ENCODE measurements at regions not wholly inside any gene's neighbourhood (a gene's known extent, or its start where the extent isn't known, plus 50 kb on each side); places are given as distances from the start of the nearest gene placed in this dataset.

DNA sequence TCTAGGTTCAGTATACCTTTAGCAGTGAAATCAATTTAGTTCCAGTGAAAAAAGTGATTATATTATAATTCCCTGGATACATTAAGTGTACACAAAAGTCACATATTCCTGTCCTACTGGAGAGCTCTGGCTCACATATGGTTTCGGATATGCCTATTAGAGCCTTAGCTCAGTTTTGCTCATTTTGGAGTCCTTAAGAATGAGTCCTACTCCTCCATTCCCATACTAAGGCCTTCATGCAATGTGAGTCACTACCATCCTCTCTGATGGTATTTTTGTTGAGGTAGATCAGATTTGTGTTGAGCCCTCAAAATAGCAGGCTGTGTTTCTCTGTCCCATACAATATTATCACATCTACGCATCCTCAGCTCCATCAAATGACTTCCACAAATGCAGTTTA, 294.2 kb upstream of the COL8A1 start:
- Histone ChIP-seq H3K79me2 (ENCODE audit: insufficient read depth, low read length) (no peaks in the 10 kb centered on the region), H3K36me3 (ENCODE audit: low read length) (no peaks in the 10 kb centered on the region), H3K27me3 (ENCODE audit: low read length) (no peaks in the 10 kb centered on the region), H2AFZ (ENCODE audit: low read depth, low read length, severe bottlenecking) (no peak overlapping the region), H3K4me3 (ENCODE audit: insufficient read depth, low read length, poor library complexity, severe bottlenecking) (no peak overlapping the region), H3K9ac (ENCODE audit: low read length) (no peak overlapping the region), H3F3A (ENCODE audit: insufficient read depth) (no peaks in the 10 kb centered on the region), H3K4me2 (ENCODE audit: low read depth, low read length, poor library complexity, severe bottlenecking) (no peak overlapping the region), H3K9me3 (ENCODE audit: insufficient read depth, low read length) (no peaks in the 10 kb centered on the region), H3K9me2 (replicated peaks; ENCODE audit: insufficient read depth, low read length) (no peaks in the 10 kb centered on the region), H3K27ac (ENCODE audit: low read depth, low read length) (no peak overlapping the region), H4K20me1 (ENCODE audit: low read depth, low read length) (no peaks in the 10 kb centered on the region)
- TF ChIP-seq EZH2phosphoT487 (conservative IDR thresholded peaks at IDR 0.05; ENCODE audit: low read length) = no peak
- TF ChIP-seq, protein P1, sequence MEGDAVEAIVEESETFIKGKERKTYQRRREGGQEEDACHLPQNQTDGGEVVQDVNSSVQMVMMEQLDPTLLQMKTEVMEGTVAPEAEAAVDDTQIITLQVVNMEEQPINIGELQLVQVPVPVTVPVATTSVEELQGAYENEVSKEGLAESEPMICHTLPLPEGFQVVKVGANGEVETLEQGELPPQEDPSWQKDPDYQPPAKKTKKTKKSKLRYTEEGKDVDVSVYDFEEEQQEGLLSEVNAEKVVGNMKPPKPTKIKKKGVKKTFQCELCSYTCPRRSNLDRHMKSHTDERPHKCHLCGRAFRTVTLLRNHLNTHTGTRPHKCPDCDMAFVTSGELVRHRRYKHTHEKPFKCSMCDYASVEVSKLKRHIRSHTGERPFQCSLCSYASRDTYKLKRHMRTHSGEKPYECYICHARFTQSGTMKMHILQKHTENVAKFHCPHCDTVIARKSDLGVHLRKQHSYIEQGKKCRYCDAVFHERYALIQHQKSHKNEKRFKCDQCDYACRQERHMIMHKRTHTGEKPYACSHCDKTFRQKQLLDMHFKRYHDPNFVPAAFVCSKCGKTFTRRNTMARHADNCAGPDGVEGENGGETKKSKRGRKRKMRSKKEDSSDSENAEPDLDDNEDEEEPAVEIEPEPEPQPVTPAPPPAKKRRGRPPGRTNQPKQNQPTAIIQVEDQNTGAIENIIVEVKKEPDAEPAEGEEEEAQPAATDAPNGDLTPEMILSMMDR (IDR thresholded peaks at IDR 0.05; ENCODE audit: insufficient read depth, low read length, poor library complexity, severe bottlenecking) = no peak

DNA sequence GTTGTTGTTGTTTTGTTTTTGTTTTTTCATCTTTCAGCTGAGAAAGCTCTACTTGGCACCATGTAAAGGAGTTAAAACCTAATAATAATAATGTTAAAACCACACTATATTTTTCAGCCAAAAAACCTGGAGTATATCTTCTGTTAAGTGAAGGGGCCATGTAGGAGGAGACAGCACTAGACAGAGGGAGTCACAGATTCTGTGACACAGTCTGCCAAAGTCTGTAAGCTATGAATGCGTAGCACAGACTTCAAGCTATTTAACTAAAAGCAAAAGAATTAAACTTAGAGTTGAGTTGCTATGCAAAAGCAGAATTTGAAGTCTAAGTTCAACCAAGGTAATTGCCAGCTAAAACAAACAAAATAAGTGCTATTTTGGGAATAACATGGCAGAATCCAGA, 296.0 kb upstream of the COL8A1 start:
- no peak for TF ChIP-seq EZH2phosphoT487 (conservative IDR thresholded peaks at IDR 0.05; ENCODE audit: low read length)
- TF ChIP-seq, protein P1 (IDR thresholded peaks at IDR 0.05; ENCODE audit: insufficient read depth, low read length, poor library complexity, severe bottlenecking) = no peak
- Histone ChIP-seq H3K9ac (ENCODE audit: low read length) (no peak overlapping the region), H3K9me3 (ENCODE audit: insufficient read depth, low read length) (no peaks in the 10 kb centered on the region)

DNA sequence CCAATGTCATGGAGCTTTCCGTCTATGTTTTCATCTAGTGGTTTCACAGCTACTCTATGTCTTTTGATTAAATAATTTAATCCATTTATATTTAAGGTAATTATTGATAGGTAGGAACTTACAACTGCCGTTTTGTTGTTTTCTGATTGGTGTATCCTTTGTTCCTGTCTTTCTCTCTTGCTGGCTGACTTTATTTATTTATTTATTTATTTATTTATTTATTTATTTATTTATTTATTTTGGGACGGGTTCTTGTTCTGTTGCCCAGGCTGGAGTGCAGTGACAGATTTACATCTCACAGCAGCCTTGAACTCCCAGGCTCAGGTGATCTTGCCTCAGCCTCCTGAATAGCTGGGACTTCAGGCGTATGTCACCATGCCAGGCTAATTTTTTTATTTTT, 299.2 kb upstream of the COL8A1 start:
- H3K9ac ChIP-seq (ENCODE audit: low read length) = no peak overlapping the region
- H3K9me3 ChIP-seq (ENCODE audit: insufficient read depth, low read length) = no peaks in the 10 kb centered on the region
- H3K9me2 ChIP-seq (replicated peaks; ENCODE audit: insufficient read depth, low read length) = no peaks in the 10 kb centered on the region
- H3K4me3 ChIP-seq (ENCODE audit: insufficient read depth, low read length, poor library complexity, severe bottlenecking) = no peak overlapping the region
- no peaks in the 10 kb centered on the region for H3K36me3 ChIP-seq (ENCODE audit: low read length)
- TF ChIP-seq, protein P1 (IDR thresholded peaks at IDR 0.05; ENCODE audit: insufficient read depth, low read length, poor library complexity, severe bottlenecking) = no peak
- no peak for TF ChIP-seq EZH2phosphoT487 (conservative IDR thresholded peaks at IDR 0.05; ENCODE audit: low read length)
- no peaks in the 10 kb centered on the region for H3K27me3 ChIP-seq (ENCODE audit: low read length)
- no peak overlapping the region for H3K4me2 ChIP-seq (ENCODE audit: low read depth, low read length, poor library complexity, severe bottlenecking)
- no peak overlapping the region for H2AFZ ChIP-seq (ENCODE audit: low read depth, low read length, severe bottlenecking)
- no peak overlapping the region for H3K27ac ChIP-seq (ENCODE audit: low read depth, low read length)
- H4K20me1 ChIP-seq (ENCODE audit: low read depth, low read length) = no peaks in the 10 kb centered on the region
- no peaks in the 10 kb centered on the region for H3F3A ChIP-seq (ENCODE audit: insufficient read depth)
- H3K79me2 ChIP-seq (ENCODE audit: insufficient read depth, low read length) = no peaks in the 10 kb centered on the region

More for the DNA sequence above, 296.0 kb upstream of the COL8A1 start:
- H3F3A ChIP-seq (ENCODE audit: insufficient read depth) = no peaks in the 10 kb centered on the region
- no peaks in the 10 kb centered on the region for H4K20me1 ChIP-seq (ENCODE audit: low read depth, low read length)
- H3K27ac ChIP-seq (ENCODE audit: low read depth, low read length) = no peak overlapping the region
- H3K36me3 ChIP-seq (ENCODE audit: low read length) = no peaks in the 10 kb centered on the region
- no peaks in the 10 kb centered on the region for H3K9me2 ChIP-seq (replicated peaks; ENCODE audit: insufficient read depth, low read length)
- H3K4me2 ChIP-seq (ENCODE audit: low read depth, low read length, poor library complexity, severe bottlenecking) = no peak overlapping the region
- H3K4me3 ChIP-seq (ENCODE audit: insufficient read depth, low read length, poor library complexity, severe bottlenecking) = no peak overlapping the region
- H3K27me3 ChIP-seq (ENCODE audit: low read length) = no peaks in the 10 kb centered on the region
- no peaks in the 10 kb centered on the region for H3K79me2 ChIP-seq (ENCODE audit: insufficient read depth, low read length)
- H2AFZ ChIP-seq (ENCODE audit: low read depth, low read length, severe bottlenecking) = no peak overlapping the region

All from SU-DHL-6 (cell line).